NCI-H146 (cell line): ENCODE measurements at regions not wholly inside any gene's neighbourhood (a gene's known extent, or its start where the extent isn't known, plus 50 kb on each side); places are given as distances from the start of the nearest gene placed in this dataset.
A peak's percentile ranks its signal among the peaks of the same experiment; 100 is the strongest.
"Not testable (repeated sequence)": the region's sequence is repeated elsewhere in the genome, so short reads cannot be mapped to it uniquely, and the experiment has no call there.

Source experiments
- DNase-seq: peaks from one replicate; lab custom pipeline; 2025; lab: John Stamatoyannopoulos, UW

GRCh38 chr9:102385620-102386019 is 609.5 kb upstream of the CYLC2 start:
- DNase-seq, result not testable (repeated sequence)

- DNase-seq, result no peak
Observed at GRCh38 chr9:102362470-102363132, 624.2 kb upstream of the GRIN3A start.

- no peak for DNase-seq
Observed at GRCh38 chr9:102360846-102361245, 622.4 kb upstream of the GRIN3A start.

- DNase-seq, result no peak
Observed at GRCh38 chr9:102355982-102356381, 617.5 kb upstream of the GRIN3A start.

- DNase-seq, result no peak
Observed at GRCh38 chr9:102354041-102354440, 615.6 kb upstream of the GRIN3A start.

GRCh38 chr9:102337471-102337870 is 599.0 kb upstream of the GRIN3A start:
- not testable (repeated sequence) for DNase-seq

GRCh38 chr9:102309379-102309778 is 570.9 kb upstream of the GRIN3A start:
- no peak for DNase-seq

GRCh38 chr9:102295188-102295587 is 556.7 kb upstream of the GRIN3A start:
- no peak for DNase-seq

- DNase-seq, result no peak
Observed at GRCh38 chr9:102273952-102274351, 535.5 kb upstream of the GRIN3A start.

- DNase-seq, result peak; percentile 1
Observed at GRCh38 chr9:102253099-102253498, 514.7 kb upstream of the GRIN3A start.

GRCh38 chr9:102244916-102245315 is 506.5 kb upstream of the GRIN3A start:
- no peak for DNase-seq

- DNase-seq, result no peak
Observed at GRCh38 chr9:102237520-102237919, 499.1 kb upstream of the GRIN3A start.

GRCh38 chr9:102237094-102237493 is 498.6 kb upstream of the GRIN3A start:
- no peak for DNase-seq

GRCh38 chr9:102227416-102227815 is 489.0 kb upstream of the GRIN3A start:
- DNase-seq, result not testable (repeated sequence)

GRCh38 chr9:102225841-102226441 is 487.5 kb upstream of the GRIN3A start:
- no peak for DNase-seq

GRCh38 chr9:102223320-102224136 is 485.1 kb upstream of the GRIN3A start:
- not testable (repeated sequence) for DNase-seq

- DNase-seq, result no peak
Observed at GRCh38 chr9:102209176-102209575, 470.7 kb upstream of the GRIN3A start.

- DNase-seq, result no peak
Observed at GRCh38 chr9:102206432-102206831, 468.0 kb upstream of the GRIN3A start.

GRCh38 chr9:102205251-102205650 is 466.8 kb upstream of the GRIN3A start:
- no peak for DNase-seq

- DNase-seq, result no peak
Observed at GRCh38 chr9:102202126-102202525, 463.7 kb upstream of the GRIN3A start.

GRCh38 chr9:102185962-102186361 is 447.5 kb upstream of the GRIN3A start:
- DNase-seq, result no peak

- DNase-seq, result no peak
Observed at GRCh38 chr9:102185371-102185770, 446.9 kb upstream of the GRIN3A start.

GRCh38 chr9:102178811-102179210 is 440.4 kb upstream of the GRIN3A start:
- DNase-seq, result no peak
